ENCODE measurements at regions not wholly inside any gene's neighbourhood (a gene's known extent, or its start where the extent isn't known, plus 50 kb on each side); places are given as distances from the start of the nearest gene placed in this dataset.

GRCh38 chr2:219692521-219692920 is 65.1 kb downstream of the SLC4A3 start:
- no peak for DNase-seq (ENCODE audit: low read depth)

DNA sequence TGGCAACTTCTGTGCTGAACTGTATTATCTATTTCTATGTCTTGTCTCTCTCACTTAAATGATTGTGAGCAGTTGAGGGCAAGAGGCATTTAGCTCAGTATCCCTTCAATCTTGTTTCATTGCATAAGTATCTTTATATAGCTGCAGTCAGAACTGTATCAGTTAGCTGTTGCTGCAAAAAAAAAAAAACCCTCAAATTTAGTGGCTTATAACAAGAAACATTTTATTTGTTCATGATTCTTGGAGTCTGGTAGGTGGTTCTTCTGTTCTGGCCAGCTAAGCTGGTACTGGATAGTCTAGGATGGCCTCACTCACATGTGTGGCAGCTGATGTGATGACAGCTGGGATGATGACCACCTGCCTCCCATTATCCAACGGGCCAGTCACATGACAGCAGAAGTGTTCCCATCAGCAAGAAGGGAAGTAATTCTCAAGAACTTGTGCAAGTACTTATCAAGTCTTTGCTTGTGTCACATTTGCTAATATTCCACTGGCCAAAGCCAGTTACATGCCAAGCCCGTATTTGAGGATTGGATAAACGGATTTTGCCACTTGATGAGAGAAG is 67.8 kb downstream of the SLC4A3 start:
- no peak for DNase-seq (ENCODE audit: low read depth)

- no peak for DNase-seq (ENCODE audit: low read depth)
These were observed 70.6 kb downstream of the SLC4A3 start for GRCh38 chr2:219697811-219698747.

GRCh38 chr2:219698748-219699439 is 71.5 kb downstream of the SLC4A3 start:
- DNase-seq (ENCODE audit: low read depth) = no peak

DNA sequence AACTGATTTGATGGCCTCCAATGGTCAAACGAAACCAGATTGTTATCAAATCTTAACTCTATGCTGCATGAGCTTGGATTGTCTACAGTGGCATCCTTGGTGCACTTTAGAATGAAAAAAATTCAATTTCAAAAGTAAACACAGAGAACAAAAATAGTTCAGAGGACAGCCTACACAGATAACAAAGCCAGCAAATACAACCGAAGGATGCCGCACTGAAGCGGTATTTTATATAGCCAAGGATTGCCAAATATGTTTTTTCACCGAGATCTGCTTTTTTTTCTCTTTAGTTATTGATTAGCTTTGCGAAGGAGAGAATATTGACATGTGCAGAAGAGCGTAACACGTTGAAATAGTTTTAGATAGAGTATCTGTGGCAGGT is 72.0 kb downstream of the SLC4A3 start:
- no peak for DNase-seq (ENCODE audit: low read depth)

DNA sequence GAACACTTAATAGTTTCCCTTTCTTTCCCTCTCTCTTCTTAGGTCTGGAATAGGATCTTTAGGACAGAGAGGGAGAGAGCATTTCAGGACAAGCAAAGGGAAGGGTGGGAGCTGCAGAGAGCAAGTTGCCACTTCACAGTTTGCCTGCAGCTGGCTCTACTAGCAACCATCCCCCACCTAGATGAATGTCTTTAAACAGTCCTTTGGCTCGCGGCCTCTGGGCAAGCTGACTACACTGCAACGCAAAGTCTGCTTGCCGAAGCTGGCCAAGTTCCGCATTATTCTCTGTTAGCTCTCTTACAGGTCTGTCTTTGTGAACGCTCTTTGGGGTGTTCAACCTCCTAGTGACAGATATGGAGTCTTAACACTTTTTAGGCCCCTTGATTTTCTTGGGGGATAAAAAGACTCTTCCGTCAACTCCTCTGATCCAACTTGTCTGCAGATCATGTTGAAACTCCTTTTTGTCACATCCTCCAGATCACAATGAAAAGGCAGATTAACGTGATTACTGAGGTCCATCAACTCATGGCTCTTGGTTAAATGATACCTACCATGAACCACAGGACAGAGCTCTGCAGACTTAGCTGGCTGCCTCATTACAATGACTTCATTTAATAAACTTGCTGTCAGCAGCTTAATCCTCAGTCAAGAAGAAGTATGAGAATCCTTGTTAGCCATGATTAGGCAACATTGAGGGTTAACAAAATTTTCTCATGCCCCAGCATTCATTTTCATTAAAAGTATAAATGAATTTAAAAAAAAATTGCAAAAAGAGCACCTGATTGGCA is 74.6 kb downstream of the SLC4A3 start:
- DNase-seq (ENCODE audit: low read depth) = no peak

DNA sequence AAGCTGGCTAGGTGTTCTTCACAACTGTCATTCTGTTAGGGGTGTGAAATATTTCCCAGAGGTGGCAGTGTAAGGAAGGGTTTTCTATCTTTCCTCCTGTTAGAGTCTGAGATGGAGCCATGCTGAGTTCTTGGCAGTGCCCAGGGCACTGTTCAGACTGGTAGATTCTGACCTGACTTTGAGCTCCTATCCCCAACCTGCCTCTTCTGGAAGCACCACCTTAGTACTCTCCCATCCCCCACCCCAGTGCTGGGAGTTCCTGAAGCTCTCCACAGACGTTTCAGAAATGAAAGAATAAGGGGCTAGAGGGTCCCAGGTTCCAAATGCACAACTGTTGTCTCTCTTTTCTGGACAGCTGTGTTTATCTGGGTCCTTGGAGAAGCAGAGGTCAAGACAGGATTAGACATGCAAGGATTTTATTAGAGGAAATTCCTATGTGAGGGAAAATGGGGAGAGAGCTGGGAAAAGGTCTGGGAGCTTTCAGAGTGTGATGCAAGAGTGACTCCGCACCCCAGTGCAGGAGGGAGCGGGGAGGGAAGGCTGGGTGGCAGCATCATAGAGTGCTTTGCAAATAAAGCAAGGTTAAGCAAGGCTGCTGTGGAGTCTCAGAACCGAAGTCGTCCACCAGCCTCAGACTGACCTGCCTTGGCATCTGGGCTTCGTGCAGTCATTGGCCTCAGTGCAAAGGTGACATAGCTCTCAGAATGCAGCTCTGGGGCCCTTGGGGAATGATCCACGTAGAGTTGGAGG is 75.5 kb downstream of the SLC4A3 start:
- DNase-seq (ENCODE audit: low read depth) = no peak

GRCh38 chr2:219704878-219705277 is 77.4 kb downstream of the SLC4A3 start:
- no peak for DNase-seq (ENCODE audit: low read depth)

DNA sequence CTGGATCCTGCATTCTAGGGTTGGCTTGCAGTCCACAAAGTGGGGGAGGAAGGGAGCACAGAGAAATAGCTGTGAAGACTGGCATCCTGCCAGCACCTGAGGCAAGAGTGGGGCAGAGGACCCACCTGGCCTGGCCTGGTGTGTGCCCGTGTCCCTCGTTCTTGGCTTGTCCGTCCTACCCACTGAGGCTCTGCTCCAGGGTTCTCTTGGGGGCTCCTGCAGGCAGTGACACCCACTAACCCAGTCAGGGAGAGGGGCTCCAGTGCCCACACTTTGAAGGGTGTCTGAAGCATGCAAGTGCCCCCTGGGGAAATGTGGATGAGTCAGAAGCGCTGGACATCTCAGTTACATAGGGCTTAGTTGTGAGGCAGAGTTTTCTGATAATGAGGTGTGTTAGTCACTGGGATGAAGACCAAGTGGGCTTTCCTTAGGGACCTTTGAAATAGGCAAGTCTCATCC is 79.4 kb downstream of the SLC4A3 start:
- no peak for DNase-seq (ENCODE audit: low read depth)

DNA sequence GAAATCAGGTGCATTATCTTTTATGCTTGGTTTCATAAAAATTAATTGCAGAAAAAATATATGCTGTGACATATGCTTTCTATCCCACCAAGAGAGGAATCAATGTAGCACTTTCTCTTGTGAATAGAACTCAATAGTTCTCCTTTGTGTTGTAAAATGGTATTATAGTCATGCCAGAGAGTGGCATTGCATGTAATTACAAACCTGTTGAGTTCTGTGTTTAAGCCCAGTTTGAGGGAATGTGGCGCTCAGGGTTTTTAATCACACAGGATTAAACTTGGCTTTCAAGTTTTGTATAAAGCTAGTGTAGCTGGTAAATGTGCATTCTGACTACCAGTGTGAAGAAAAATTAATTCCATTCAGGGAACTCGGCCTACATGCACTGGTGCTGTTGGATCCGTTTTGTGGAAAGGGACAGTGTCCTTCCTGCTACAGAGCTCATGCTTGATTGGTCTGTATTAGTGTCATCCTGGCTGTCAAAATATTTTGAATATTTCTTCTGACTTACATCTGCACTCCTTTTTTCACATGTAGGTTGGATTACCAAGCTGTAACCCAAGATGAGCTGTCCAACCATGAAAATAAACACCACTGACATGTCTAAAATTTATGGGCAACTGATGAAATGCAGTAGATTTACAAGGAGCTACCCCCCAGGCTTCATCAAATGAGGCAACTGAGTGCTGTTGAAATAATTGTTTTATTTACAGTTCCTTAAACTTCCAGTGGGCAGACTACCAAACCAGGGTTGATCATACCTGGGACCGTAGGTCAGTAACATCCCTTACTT is 80.3 kb downstream of the SLC4A3 start:
- DNase-seq (ENCODE audit: low read depth) = no peak

DNA sequence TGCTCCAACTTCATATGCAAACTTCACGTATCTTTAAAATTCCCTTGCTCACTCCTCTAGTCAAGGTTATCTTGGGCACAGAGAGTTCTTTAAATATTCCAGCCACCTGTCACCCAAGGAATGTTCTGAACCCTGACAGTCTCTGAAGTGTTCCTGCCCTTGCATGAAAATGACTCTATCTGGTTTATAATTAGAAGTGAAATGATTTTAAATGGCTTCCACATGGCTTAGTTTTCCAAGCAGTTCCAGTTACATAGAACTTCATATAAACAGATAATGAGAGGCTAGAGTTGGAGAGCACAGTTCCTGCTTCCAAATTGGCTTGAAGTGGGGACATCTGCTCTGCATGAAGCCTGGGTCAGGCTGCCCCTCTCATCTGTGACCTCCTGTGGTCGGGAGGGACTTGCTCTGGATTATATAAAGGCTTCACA is 81.9 kb downstream of the SLC4A3 start:
- DNase-seq (ENCODE audit: low read depth) = no peak

DNA sequence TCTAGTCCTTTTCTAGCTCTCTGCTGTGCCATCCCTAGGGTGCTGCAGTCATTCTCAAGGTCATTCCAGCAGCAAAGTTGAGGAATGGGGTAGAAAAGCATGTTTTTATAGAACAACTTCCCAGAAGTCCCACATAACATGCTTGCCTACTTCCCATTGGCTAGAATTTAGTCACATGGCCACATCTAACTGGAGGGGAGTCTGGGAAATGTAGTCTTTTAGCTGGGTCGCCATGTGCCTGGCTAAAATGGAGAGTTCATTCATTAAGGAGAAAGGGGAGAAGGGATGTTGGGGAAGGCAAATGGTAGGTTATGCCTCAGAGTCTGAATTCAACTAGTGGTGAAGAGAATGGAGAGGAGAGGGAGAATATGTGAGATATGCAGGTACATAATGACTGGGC is 85.7 kb downstream of the SLC4A3 start:
- no peak for DNase-seq (ENCODE audit: low read depth)

DNA sequence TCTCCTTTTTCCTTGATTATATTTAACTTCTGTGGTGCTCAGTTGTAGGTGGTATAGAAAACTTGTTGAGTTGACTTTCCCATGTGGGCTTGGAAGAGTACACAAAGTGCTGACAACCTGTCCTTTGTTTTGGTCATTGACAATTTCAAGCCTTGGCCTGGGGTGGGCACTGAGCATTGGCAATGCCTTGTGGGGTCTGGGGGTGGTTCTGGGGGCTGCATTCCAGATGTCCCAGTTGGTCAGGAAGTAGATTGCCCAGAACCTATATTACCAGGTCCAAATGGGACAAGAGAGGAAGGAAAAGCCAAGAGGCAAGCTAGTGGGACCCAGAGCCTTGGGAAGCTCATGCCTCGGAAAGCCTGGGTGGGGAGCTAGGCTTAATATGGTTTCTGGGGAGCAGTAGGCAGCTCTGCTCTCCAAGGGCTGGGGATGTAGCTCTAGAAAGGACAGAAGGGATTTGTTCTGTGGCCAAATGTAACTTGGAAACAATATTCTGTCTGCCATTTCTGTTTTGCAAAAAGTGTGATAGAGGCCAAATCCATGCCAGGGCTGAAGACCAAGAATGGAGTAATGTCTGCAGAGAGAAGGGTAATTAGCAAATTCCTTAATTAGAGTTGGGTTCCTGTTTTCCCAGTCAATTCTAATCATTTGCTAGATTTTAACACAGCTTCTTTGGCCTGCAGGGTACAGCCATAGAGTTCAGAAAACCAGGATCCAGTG is 87.4 kb downstream of the SLC4A3 start:
- DNase-seq (ENCODE audit: low read depth) = no peak

GRCh38 chr2:219718066-219718465 is 90.6 kb downstream of the SLC4A3 start:
- no peak for DNase-seq (ENCODE audit: low read depth)

DNA sequence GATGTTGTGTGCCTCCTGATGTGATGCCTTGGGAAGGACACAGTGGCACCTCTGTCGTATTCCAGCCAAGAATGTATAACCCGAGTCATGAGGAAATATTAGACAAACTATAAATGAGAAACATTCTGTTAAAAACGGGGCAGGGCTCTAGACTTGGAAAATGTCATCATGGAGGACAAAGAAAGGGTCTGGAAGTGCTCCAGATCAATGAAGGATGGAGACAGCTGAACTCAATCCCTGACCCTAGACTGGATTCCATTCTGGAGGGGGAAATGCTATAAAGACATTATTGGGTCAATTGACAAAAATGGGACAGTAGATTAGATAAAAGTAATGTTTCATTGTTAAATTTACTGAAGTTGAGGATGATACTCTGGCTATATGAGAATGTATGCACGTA is 92.1 kb downstream of the SLC4A3 start:
- DNase-seq (ENCODE audit: low read depth) = no peak

- no peak for DNase-seq (ENCODE audit: low read depth)
These were observed 93.5 kb downstream of the SLC4A3 start for GRCh38 chr2:219720956-219721355.

DNA sequence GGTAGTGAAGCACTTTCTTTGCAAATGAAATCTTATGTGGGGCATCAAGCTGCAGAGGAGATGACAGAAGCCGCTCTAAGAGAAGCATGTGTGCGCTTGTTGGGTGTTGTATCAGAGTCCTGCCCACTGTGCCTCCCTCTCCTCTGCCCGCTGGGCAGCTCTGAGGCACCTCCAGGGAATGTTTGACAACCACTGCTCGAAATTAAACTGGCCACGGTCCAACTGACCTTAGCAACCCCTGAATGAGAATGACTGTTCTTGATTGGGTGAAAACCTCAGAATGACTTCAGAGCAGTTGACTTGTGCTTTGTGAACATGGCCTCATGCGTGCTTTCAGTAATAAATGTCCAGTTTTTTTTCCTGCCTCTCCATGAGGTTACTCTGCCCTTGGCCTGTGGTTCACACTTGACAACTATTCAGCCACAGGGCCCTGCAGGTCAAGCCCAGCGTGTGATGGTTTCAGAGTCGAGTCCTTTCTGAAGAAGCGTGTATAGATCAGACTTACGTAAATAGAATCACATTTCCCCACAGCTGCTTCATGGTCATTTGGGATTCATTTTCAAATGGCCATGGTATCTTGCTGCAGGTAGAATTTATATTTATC is 94.9 kb downstream of the SLC4A3 start:
- no peak for DNase-seq (ENCODE audit: low read depth)

DNA sequence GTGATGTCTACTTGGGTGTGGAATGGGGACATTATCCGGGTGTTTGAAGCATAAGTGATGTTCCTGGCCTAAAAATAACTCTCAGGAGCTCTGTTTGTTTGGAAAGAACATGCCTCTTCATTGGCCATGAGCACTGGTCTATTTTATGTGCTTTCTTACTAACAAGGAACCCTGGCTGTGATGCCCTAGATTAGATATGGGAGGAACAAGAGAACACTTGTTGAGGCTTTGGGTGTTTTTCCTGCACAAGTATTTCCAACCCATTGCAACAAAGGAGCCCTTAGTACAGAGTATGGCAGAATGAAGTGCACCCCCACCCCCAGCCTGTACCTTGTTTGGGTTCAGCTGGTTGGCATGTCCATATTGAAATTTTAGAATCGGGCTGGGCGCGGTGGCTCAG is 95.9 kb downstream of the SLC4A3 start:
- no peak for DNase-seq (ENCODE audit: low read depth)

DNA sequence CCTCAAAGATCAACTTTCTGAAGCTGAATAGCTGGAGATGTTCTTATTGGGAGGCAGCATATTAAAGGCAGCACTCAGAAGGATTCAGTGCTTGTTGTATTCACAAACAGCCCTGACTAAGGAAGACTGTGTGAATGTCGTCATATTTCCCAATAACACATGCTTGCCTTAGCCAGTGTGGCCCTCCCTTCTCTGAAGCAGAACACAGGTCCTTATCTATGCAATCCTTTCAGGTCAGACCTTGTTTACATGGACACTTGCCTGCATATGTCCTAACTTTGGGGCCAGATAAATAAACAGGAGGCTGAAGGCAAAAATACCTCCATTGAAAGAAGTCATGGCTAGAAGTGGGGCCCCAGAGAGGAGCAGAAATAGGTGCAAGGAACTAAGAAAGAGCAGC is 97.2 kb downstream of the SLC4A3 start:
- DNase-seq (ENCODE audit: low read depth) = no peak

DNA sequence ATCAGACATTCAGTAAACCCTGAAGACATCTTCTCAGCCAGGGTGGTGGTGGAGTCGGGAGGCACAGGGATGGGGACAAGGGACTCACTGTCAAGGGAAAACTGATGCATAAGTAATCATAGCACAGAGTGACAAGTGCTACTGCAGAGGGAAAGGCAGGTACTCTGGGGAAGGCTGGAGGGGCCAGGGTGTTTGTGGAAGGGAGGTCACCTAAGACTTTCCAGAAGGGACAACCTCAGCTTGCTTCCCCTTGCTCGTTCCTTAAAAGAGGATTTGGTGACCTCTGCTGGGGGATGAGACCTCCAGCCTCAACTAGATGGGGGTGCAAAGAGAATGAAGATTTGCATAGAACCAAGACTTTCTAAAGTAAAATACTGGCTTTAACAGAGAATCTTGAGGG is 99.5 kb downstream of the SLC4A3 start:
- DNase-seq (ENCODE audit: low read depth) = no peak
